SK-N-SH treated with all-trans-retinoic acid at 6 μM for 48 hours (cell line): ENCODE measurements at regions not wholly inside any gene's neighbourhood (a gene's known extent, or its start where the extent isn't known, plus 50 kb on each side); places are given as distances from the start of the nearest gene placed in this dataset.

Experiments
- BACH2 ChIP-seq: fragments of 250-450 bp; sonication (Bioruptor Pico); IDR thresholded peaks from 2 replicates; pipeline ENCODE4 v1.9.0; 2021; ENCODE audit warnings: mild to moderate bottlenecking, borderline replicate concordance
- CREB5 ChIP-seq: fragments of 250-450 bp; sonication (Bioruptor Pico); IDR thresholded peaks from 2 replicates; pipeline ENCODE4 v1.5.1; 2020; ENCODE audit warnings: low read depth, mild to moderate bottlenecking, moderate library complexity
- ISL1 ChIP-seq: fragments of 250-450 bp; sonication (Bioruptor Pico); IDR thresholded peaks from 2 replicates; pipeline ENCODE4 v2.1.2; 2022; ENCODE audit warnings: mild to moderate bottlenecking, moderate library complexity
- OSR1 ChIP-seq: fragments of 250-450 bp; sonication (Bioruptor Pico); IDR thresholded peaks from 2 replicates; pipeline ENCODE4 v1.8.0; 2022; ENCODE audit warnings: moderate library complexity, mild to moderate bottlenecking, inconsistent platforms
- PATZ1 ChIP-seq: fragments of 250-450 bp; sonication (Bioruptor Pico); IDR thresholded peaks from 2 replicates; pipeline ENCODE4 v1.8.0; 2020; ENCODE audit warnings: mild to moderate bottlenecking, moderate library complexity, borderline replicate concordance
- PPARA ChIP-seq: fragments of 250-450 bp; sonication (Bioruptor Pico); IDR thresholded peaks from 2 replicates; pipeline ENCODE4 v1.5.0; 2020; ENCODE audit warnings: mild to moderate bottlenecking, borderline replicate concordance
- SNAI2 ChIP-seq: fragments of 250-450 bp; sonication (Bioruptor Pico); IDR thresholded peaks from 2 replicates; pipeline ENCODE4 v1.5.0; 2020; ENCODE audit warnings: mild to moderate bottlenecking, moderate library complexity
- TSHZ2 ChIP-seq: fragments of 250-450 bp; sonication (Bioruptor Pico); IDR thresholded peaks from 2 replicates; pipeline ENCODE4 v1.5.0; 2020; ENCODE audit warnings: mild to moderate bottlenecking, moderate library complexity
- ZFP3 ChIP-seq: fragments of 250-450 bp; sonication (Bioruptor Pico); IDR thresholded peaks from 2 replicates; pipeline ENCODE4 v1.5.0; 2020; ENCODE audit warnings: mild to moderate bottlenecking, moderate library complexity
- ZFP30 ChIP-seq: fragments of 450-650 bp; formaldehyde crosslinking; IDR thresholded peaks from 2 replicates; pipeline ENCODE4 v1.5.0; 2022; ENCODE audit warnings: mild to moderate bottlenecking, moderate library complexity
- ZNF70 ChIP-seq: fragments of 450-650 bp; formaldehyde crosslinking; IDR thresholded peaks from 2 replicates; pipeline ENCODE4 v1.5.0; 2020; ENCODE audit warnings: mild to moderate bottlenecking, moderate library complexity
- TF ChIP-seq, protein P1 (sequence below): fragments of 250-450 bp; sonication (Bioruptor Pico); IDR thresholded peaks from 2 replicates; pipeline ENCODE4 v1.8.0; 2021; ENCODE audit warnings: low read depth, mild to moderate bottlenecking, moderate library complexity, borderline replicate concordance

GRCh38 chr13:111860231-111860552 is 206.8 kb upstream of the SOX1 start:
- TF ChIP-seq PATZ1 (CRISPR knock-in tag) (no peak), ZFP30 (CRISPR knock-in tag) (no peak), PPARA (no peak), ISL1 (CRISPR knock-in tag) (no peak), TSHZ2 (CRISPR knock-in tag) (no peak), BACH2 (CRISPR knock-in tag) (no peak), ZFP3 (CRISPR knock-in tag) (no peak), ZNF70 (CRISPR knock-in tag) (no peak), OSR1 (CRISPR knock-in tag) (no peak), CREB5 (CRISPR knock-in tag) (no peak), SNAI2 (no peak)
- TF ChIP-seq, protein P1, sequence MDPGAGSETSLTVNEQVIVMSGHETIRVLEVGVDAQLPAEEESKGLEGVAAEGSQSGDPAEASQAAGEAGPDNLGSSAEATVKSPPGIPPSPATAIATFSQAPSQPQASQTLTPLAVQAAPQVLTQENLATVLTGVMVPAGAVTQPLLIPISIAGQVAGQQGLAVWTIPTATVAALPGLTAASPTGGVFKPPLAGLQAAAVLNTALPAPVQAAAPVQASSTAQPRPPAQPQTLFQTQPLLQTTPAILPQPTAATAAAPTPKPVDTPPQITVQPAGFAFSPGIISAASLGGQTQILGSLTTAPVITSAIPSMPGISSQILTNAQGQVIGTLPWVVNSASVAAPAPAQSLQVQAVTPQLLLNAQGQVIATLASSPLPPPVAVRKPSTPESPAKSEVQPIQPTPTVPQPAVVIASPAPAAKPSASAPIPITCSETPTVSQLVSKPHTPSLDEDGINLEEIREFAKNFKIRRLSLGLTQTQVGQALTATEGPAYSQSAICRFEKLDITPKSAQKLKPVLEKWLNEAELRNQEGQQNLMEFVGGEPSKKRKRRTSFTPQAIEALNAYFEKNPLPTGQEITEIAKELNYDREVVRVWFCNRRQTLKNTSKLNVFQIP (CRISPR knock-in tag) = no peak
